GM12891 (cell line): ENCODE measurements at regions not wholly inside any gene's neighbourhood (a gene's known extent, or its start where the extent isn't known, plus 50 kb on each side); places are given as distances from the start of the nearest gene placed in this dataset.

Source experiments
- POLR2A ChIP-seq: IDR thresholded peaks from 2 replicates; pipeline ENCODE4 v1.6.1; 2011; ENCODE audit warnings: low read depth, low read length, control low read depth
- TAF1 ChIP-seq: IDR thresholded peaks from 2 replicates; pipeline ENCODE4 v1.6.1; 2011; ENCODE audit warnings: low read depth, low read length, control low read depth

DNA sequence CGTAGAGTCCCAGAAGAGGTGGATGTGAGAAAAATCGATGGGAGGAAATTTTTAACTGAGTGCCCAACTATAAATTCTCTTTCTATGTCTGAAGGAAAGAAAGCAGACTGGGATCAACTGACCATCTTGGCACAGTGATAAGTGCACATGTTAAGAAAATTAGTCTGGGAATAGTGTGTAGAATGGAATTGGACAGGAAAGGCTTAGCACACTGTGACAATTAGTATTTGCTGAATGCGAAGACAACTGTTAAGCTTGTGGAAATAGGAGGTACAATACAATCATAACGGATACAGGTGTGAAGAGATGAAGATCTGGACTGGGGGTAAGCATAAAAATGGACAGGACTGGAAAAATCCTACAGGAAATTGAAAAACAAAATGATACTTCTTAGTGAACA lies 114.3 kb downstream of the FAM50B start:
- TF ChIP-seq POLR2A (no peak), TAF1 (no peak)
